K562 (cell line): ENCODE measurements at regions not wholly inside any gene's neighbourhood (a gene's known extent, or its start where the extent isn't known, plus 50 kb on each side); places are given as distances from the start of the nearest gene placed in this dataset.

Experiments
- ATAC-seq: fragments of 200-7000 bp; cut with Tn5 transposase; 3 replicates; pipeline ENCODE4 v1.9.1; 2020; ENCODE audit warnings: moderate library complexity
- BruUV-seq: library from RNA; stranded (reverse); fragments of 400-500 nt; replicated peaks from 2 replicates; lab custom pipeline; 2021; lab: Mats Ljungman, UMichigan
- CTCF ChIA-PET: fragments of 300-600 bp; formaldehyde crosslinking; extraction: SDS; loops from one replicate; lab custom pipeline; 2021; ENCODE audit warnings: low intra/inter-chr PET ratio; lab: Yijun Ruan, JAX
- POLR2A ChIA-PET: fragments of 300-600, 350-650 bp; sonication (Branson Sonifier 250); formaldehyde crosslinking; extraction: SDS; loops from one replicate; lab custom pipeline; 2021; ENCODE audit warnings: antibody characterized with exemption, inconsistent platforms; lab: Yijun Ruan, JAX
- DNase-seq, 4 experiments: peaks; one replicate each; pipeline versions ENCODE4 v3.0.0 to v3.0.0-alpha.2; 2011 to 2018; ENCODE audit warnings: low spot score in 3 of 4, mixed read lengths in 3 of 4; ENCODE audit errors: extremely low read depth in 1 of 4
- FAIRE-seq: peaks from 2 replicates; lab custom pipeline; 2011; peaks lifted over from hg19 to GRCh38; lab: Jason Lieb, UNC
- H2AFZ ChIP-seq: 2 replicates; pipeline ENCODE4 v1.6.0; 2011; ENCODE audit warnings: low read depth, low read length, control low read depth, inconsistent platforms
- H3K27ac ChIP-seq: fragments of 200-600 bp; 3 replicates; pipeline ENCODE4 v1.8.0; 2011; ENCODE audit warnings: low read depth, mild to moderate bottlenecking, control low read depth, inconsistent platforms, low read length, moderate library complexity, mixed read lengths; ENCODE audit errors: extremely low read depth
- H3K27me3 ChIP-seq, 2 experiments: fragments of 300-600 bp in 1 of 2; 2 replicates in 1 of 2; 3 replicates in 1 of 2; pipeline versions ENCODE4 v1.6.0 to v1.8.0; 2011; ENCODE audit warnings: inconsistent platforms in 2 of 2, low read length in 2 of 2, mild to moderate bottlenecking in 1 of 2, mixed read lengths in 1 of 2, moderate library complexity in 1 of 2; ENCODE audit not compliant: control insufficient read depth in 2 of 2, insufficient read depth in 2 of 2
- H3K36me3 ChIP-seq: fragments of 300-600 bp; 3 replicates; pipeline ENCODE4 v1.8.0; 2011; ENCODE audit warnings: mild to moderate bottlenecking, low read length, inconsistent platforms; ENCODE audit not compliant: control insufficient read depth, insufficient read depth
- H3K4me1 ChIP-seq, 2 experiments: fragments of 200-600 bp in 1 of 2; replicated peaks in 1 of 2; 2 replicates in 1 of 2; 3 replicates in 1 of 2; pipeline versions ENCODE4 v1.5.1 to v1.8.0; 2011; ENCODE audit warnings: inconsistent platforms in 2 of 2, low read length in 2 of 2, mild to moderate bottlenecking in 1 of 2, mixed read lengths in 1 of 2, moderate library complexity in 1 of 2; ENCODE audit not compliant: control insufficient read depth in 2 of 2, insufficient read depth in 2 of 2
- H3K4me2 ChIP-seq: 2 replicates; pipeline ENCODE4 v1.6.1; 2011; ENCODE audit warnings: low read length, control low read depth, inconsistent platforms, mixed read lengths; ENCODE audit not compliant: insufficient read depth
- H3K4me3 ChIP-seq: fragments of 200-600 bp; sonication (generic), shearing (Covaris generic); 2 replicates; pipeline ENCODE4 v1.5.1; 2016; ENCODE audit warnings: control low read depth, inconsistent platforms
- H3K79me2 ChIP-seq: fragments of 200-600 bp; 3 replicates; pipeline ENCODE4 v1.8.0; 2011; ENCODE audit warnings: low read length, inconsistent platforms; ENCODE audit not compliant: control insufficient read depth, insufficient read depth
- H3K9ac ChIP-seq, 2 experiments: 2 replicates each; pipeline versions ENCODE4 v1.6.0 to v1.6.1; 2011; ENCODE audit warnings: low read depth in 2 of 2, low read length in 2 of 2, control low read depth in 1 of 2, inconsistent platforms in 1 of 2, mild to moderate bottlenecking in 1 of 2, mixed read lengths in 1 of 2; ENCODE audit not compliant: insufficient read depth in 1 of 2
- H3K9me1 ChIP-seq: one replicate; pipeline ENCODE4 v1.6.0; 2011; ENCODE audit warnings: inconsistent platforms, mild to moderate bottlenecking, low read length, moderate library complexity; ENCODE audit not compliant: control insufficient read depth, insufficient read depth
- H3K9me3 ChIP-seq: replicated peaks from 2 replicates; pipeline ENCODE4 v1.5.1; 2011; ENCODE audit warnings: low read depth, low read length, inconsistent platforms; ENCODE audit not compliant: control insufficient read depth, insufficient read depth
- H4K20me1 ChIP-seq: replicated peaks from 2 replicates; pipeline ENCODE4 v1.6.1; 2011; ENCODE audit warnings: low read length, inconsistent platforms, mixed read lengths; ENCODE audit not compliant: control insufficient read depth, insufficient read depth
- HOMEZ ChIP-seq: fragments of 250-450 bp; sonication (Bioruptor Pico); IDR thresholded peaks from 2 replicates; pipeline ENCODE4 v1.4.0; 2020; ENCODE audit warnings: mild to moderate bottlenecking, moderate library complexity
- POLR3A ChIP-seq: IDR thresholded peaks from 2 replicates; pipeline ENCODE4 v1.6.1; 2011; ENCODE audit warnings: borderline replicate concordance, mild to moderate bottlenecking, moderate library complexity; ENCODE audit not compliant: insufficient read length, insufficient read depth; ENCODE audit errors: extremely low read depth
- THAP12 ChIP-seq: fragments of 250-450 bp; sonication (Bioruptor Pico); IDR thresholded peaks from 2 replicates; pipeline ENCODE4 v1.9.0; 2021; ENCODE audit warnings: mild to moderate bottlenecking, inconsistent platforms
- ZBTB40 ChIP-seq, 2 experiments: fragments of 450-650 bp in 1 of 2; sonication (generic) in 1 of 2; formaldehyde crosslinking in 1 of 2; IDR thresholded peaks; 2 replicates each; pipeline versions ENCODE4 v1.7.1 to v1.9.0; 2016 to 2022; ENCODE audit warnings: inconsistent platforms in 1 of 2, mild to moderate bottlenecking in 1 of 2, missing genetic modification reagents in 1 of 2
- ZNF395 ChIP-seq: fragments of 200-800 bp; sonication (Bioruptor generic); IDR thresholded peaks from 2 replicates; pipeline ENCODE4 v1.6.1; 2017; ENCODE audit warnings: missing genetic modification characterization, missing compliant biosample characterization
- WGBS: fragments of 100-300 bp; shearing (Covaris generic); methylation state at CpG from one replicate; pipeline ENCODE4 v1.1.6; 2016; ENCODE audit warnings: low coverage, mixed read lengths; ENCODE audit not compliant: insufficient coverage; ENCODE audit errors: missing lambda C conversion rate; 5-methylcytosine and 5-hydroxymethylcytosine counted together
- in situ Hi-C: fragments of 300-500 bp; cut with MboI; formaldehyde crosslinking; loops from 4 replicates; pipeline ENCODE4 v1.15.0; 2018; ENCODE audit warnings: inconsistent platforms, mixed read lengths
- intact Hi-C: fragments of 100-400 bp; cut with micrococcal nuclease; formaldehyde crosslinking; loops from 2 replicates; pipeline ENCODE4 v1.14.2; 2022

GRCh38 chr6:105573138-105573537 lies 170.3 kb upstream of the PREP start (continued):
- TF ChIP-seq ZBTB40 (IDR thresholded peaks at IDR 0.05) (no peak), ZBTB40 (CRISPR knock-in tag; IDR thresholded peaks at IDR 0.05) (no peak)

- intact Hi-C loops = no loop called here
- ChIA-PET CTCF (no interaction called here), POLR2A (no interaction called here)
- Histone ChIP-seq H3K9me3 (no peaks in the 10 kb centered on the region), H2AFZ (no peak overlapping the region), H3K4me3 (no peak overlapping the region), H3K79me2 (no peaks in the 10 kb centered on the region), H3K4me1 (no peaks in the 10 kb centered on the region), H3K9ac (no peak overlapping the region), H4K20me1 (no peaks in the 10 kb centered on the region), H3K4me2 (no peak overlapping the region), H3K36me3 (no peaks in the 10 kb centered on the region), H3K27me3 (peaks cover 4 to 9% of the 10 kb centered on the region in 2 experiments; a peak in 2 of 5 replicates), H3K27ac (no peak overlapping the region), H3K9me1 (no peaks in the 10 kb centered on the region)
- FAIRE-seq (no peak), ATAC-seq (no peak), DNase-seq (no peak)
- in situ Hi-C loops = no loop called here
- BruUV-seq = no TSS peak
- WGBS = 2% methylated on average over 3 of the region's 3 CpGs
- TF ChIP-seq POLR3A = no peak
- TF ChIP-seq THAP12 = no peak
- TF ChIP-seq ZNF395 (CRISPR knock-in tag) = no peak
- TF ChIP-seq HOMEZ = no peak
These were observed 167.5 kb upstream of the PREP start for GRCh38 chr6:105570416-105570815.
